ENCODE measurements at regions not wholly inside any gene's neighbourhood (a gene's known extent, or its start where the extent isn't known, plus 50 kb on each side); places are given as distances from the start of the nearest gene placed in this dataset.

DNA sequence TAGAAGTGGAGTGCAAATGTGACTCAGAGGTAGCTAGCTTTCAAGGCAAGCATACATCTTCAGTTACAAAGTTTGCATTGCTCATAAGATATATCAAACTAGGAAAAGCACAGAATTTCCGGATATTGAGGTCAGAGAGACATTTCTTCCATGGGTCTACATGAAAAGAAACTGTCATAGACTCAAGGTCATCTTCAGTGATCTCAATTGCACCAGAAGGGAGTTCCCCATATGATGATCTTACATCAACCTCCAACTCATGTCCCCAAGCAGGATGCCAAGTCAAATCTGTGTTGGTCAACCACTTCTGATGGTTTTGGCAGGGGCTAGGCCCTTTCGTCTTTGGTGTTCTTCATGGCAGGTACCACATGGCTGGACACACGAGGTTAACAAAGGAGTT lies 459.9 kb upstream of the MAF start:
- Mint-ChIP-seq H3K4me1 (ENCODE audit: low read depth, unreplicated experiment) (peaks cover 18% of the 10 kb centered on the region), H3K27ac (ENCODE audit: unreplicated experiment) (no peak overlapping the region), H3K4me3 (ENCODE audit: unreplicated experiment) (no peak overlapping the region), H3K36me3 (ENCODE audit: insufficient read depth, unreplicated experiment) (no peaks in the 10 kb centered on the region), H3K9me3 (ENCODE audit: unreplicated experiment) (peaks cover 10% of the 10 kb centered on the region), H3K27me3 (ENCODE audit: insufficient read depth, unreplicated experiment) (no peaks in the 10 kb centered on the region)
- no TSS peak for BruUV-seq (replicated peaks)
- no peak for DNase-seq
- no peak for TF ChIP-seq CTCF (IDR thresholded peaks at IDR 0.05; ENCODE audit: insufficient read depth in 1 of 2, low read depth in 1 of 2, low read length in 1 of 2, severe bottlenecking in 1 of 2, unreplicated experiment in 1 of 2)
- Histone ChIP-seq H3K4me1 (peaks cover 12% of the 10 kb centered on the region), H3K27me3 (replicated peaks; ENCODE audit: control insufficient read depth, insufficient read depth, low read length) (no peaks in the 10 kb centered on the region), H3K4me3 (ENCODE audit: low read depth, low read length) (no peak overlapping the region), H3K36me3 (ENCODE audit: control insufficient read depth, insufficient read depth, low read length) (no peaks in the 10 kb centered on the region), H3K9me3 (no peaks in the 10 kb centered on the region)
- intact Hi-C loops (cut with micrococcal nuclease; ENCODE audit: unreplicated experiment), result no loop called here
- ChIA-PET CTCF (no interaction called here), POLR2A (no interaction called here)

- Histone ChIP-seq H3K36me3 (ENCODE audit: control insufficient read depth, insufficient read depth, low read length) (no peaks in the 10 kb centered on the region), H3K4me1 (peaks cover 7% of the 10 kb centered on the region), H3K4me3 (ENCODE audit: low read depth, low read length) (no peak overlapping the region), H3K27me3 (replicated peaks; ENCODE audit: control insufficient read depth, insufficient read depth, low read length) (no peaks in the 10 kb centered on the region), H3K9me3 (no peaks in the 10 kb centered on the region)
- Mint-ChIP-seq H3K27me3 (ENCODE audit: insufficient read depth, unreplicated experiment) (no peaks in the 10 kb centered on the region), H3K36me3 (ENCODE audit: insufficient read depth, unreplicated experiment) (no peaks in the 10 kb centered on the region), H3K9me3 (ENCODE audit: unreplicated experiment) (peaks cover 10% of the 10 kb centered on the region), H3K27ac (ENCODE audit: unreplicated experiment) (no peak overlapping the region), H3K4me3 (ENCODE audit: unreplicated experiment) (no peak overlapping the region), H3K4me1 (ENCODE audit: low read depth, unreplicated experiment) (peaks cover 13% of the 10 kb centered on the region)
- CTCF ChIA-PET, result no interaction called here
- TF ChIP-seq CTCF (IDR thresholded peaks at IDR 0.05; ENCODE audit: insufficient read depth in 1 of 2, low read depth in 1 of 2, low read length in 1 of 2, severe bottlenecking in 1 of 2, unreplicated experiment in 1 of 2), result no peak
- intact Hi-C loops (cut with micrococcal nuclease; ENCODE audit: unreplicated experiment), result no loop called here
- POLR2A ChIA-PET, result no interaction called here
- BruUV-seq (replicated peaks), result no TSS peak
- no peak for DNase-seq
Observed at GRCh38 chr16:80059836-80060235, 459.3 kb upstream of the MAF start.

GRCh38 chr16:80058214-80058613 lies 457.7 kb upstream of the MAF start:
- no peak overlapping the region for H3K4me3 Mint-ChIP-seq (ENCODE audit: unreplicated experiment)
- TF ChIP-seq CTCF (IDR thresholded peaks at IDR 0.05; ENCODE audit: insufficient read depth in 1 of 2, low read depth in 1 of 2, low read length in 1 of 2, severe bottlenecking in 1 of 2, unreplicated experiment in 1 of 2), result no peak
- BruUV-seq (replicated peaks), result no TSS peak
- peaks cover 7% of the 10 kb centered on the region for H3K4me1 ChIP-seq
- ChIA-PET POLR2A (no interaction called here), CTCF (no interaction called here)
- peaks cover 10% of the 10 kb centered on the region for H3K9me3 Mint-ChIP-seq (ENCODE audit: unreplicated experiment)
- no peaks in the 10 kb centered on the region for H3K9me3 ChIP-seq
- no peaks in the 10 kb centered on the region for H3K36me3 Mint-ChIP-seq (ENCODE audit: insufficient read depth, unreplicated experiment)
- H3K36me3 ChIP-seq (ENCODE audit: control insufficient read depth, insufficient read depth, low read length), result no peaks in the 10 kb centered on the region
- H3K4me1 Mint-ChIP-seq (ENCODE audit: low read depth, unreplicated experiment), result peaks cover 6% of the 10 kb centered on the region
- H3K27ac Mint-ChIP-seq (ENCODE audit: unreplicated experiment), result no peak overlapping the region
- intact Hi-C loops (cut with micrococcal nuclease; ENCODE audit: unreplicated experiment), result no loop called here
- no peaks in the 10 kb centered on the region for H3K27me3 Mint-ChIP-seq (ENCODE audit: insufficient read depth, unreplicated experiment)
- no peaks in the 10 kb centered on the region for H3K27me3 ChIP-seq (replicated peaks; ENCODE audit: control insufficient read depth, insufficient read depth, low read length)
- no peak for DNase-seq
- no peak overlapping the region for H3K4me3 ChIP-seq (ENCODE audit: low read depth, low read length)

All from Caco-2 (cell line).